Peyer's patch (tissue), 4 donors: ENCODE measurements at regions not wholly inside any gene's neighbourhood (a gene's known extent, or its start where the extent isn't known, plus 50 kb on each side); places are given as distances from the start of the nearest gene placed in this dataset.

ENCODE experiments used
- POLR2A ChIP-seq, 2 donors: fragments of 450-650 bp; IDR thresholded peaks; one replicate each; pipeline ENCODE4 v1.5.1; 2017; ENCODE audit warnings: antibody characterized with exemption in 2 of 2, mild to moderate bottlenecking in 2 of 2, moderate library complexity in 2 of 2
- TF ChIP-seq, protein P1 (sequence below), 6 experiments: fragments of 450-650 bp in 4 of 6; fragments of 200-600 bp in 2 of 6; sonication (generic) in 1 of 6; IDR thresholded peaks; one replicate each; pipeline ENCODE4 v1.5.1; 2017 to 2019; ENCODE audit warnings: antibody characterized with exemption in 6 of 6, mild to moderate bottlenecking in 3 of 6, moderate library complexity in 1 of 6

DNA sequence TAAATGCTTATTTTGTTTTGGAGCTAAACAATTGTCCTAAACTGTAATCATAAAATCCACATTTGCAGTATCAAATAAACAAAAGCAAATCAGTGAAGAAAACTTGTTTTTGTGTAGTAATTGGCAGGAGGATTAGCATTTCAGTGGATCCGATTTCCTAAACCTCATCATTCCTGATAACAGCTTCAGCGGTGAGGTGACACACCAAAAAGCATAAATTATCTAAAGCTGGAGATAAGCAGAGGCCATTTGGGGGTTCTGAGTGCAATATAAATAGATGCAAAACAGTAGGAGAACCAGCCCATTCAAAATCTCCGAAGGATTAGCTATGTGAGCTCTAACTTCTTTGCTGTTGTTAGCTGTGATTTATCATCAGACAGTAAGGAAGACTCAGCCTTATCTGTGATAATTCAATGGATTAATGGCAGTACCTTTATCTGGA is 235.8 kb downstream of the EPHA7 start:
- TF ChIP-seq, protein P1, sequence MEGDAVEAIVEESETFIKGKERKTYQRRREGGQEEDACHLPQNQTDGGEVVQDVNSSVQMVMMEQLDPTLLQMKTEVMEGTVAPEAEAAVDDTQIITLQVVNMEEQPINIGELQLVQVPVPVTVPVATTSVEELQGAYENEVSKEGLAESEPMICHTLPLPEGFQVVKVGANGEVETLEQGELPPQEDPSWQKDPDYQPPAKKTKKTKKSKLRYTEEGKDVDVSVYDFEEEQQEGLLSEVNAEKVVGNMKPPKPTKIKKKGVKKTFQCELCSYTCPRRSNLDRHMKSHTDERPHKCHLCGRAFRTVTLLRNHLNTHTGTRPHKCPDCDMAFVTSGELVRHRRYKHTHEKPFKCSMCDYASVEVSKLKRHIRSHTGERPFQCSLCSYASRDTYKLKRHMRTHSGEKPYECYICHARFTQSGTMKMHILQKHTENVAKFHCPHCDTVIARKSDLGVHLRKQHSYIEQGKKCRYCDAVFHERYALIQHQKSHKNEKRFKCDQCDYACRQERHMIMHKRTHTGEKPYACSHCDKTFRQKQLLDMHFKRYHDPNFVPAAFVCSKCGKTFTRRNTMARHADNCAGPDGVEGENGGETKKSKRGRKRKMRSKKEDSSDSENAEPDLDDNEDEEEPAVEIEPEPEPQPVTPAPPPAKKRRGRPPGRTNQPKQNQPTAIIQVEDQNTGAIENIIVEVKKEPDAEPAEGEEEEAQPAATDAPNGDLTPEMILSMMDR (IDR thresholded peaks at IDR 0.05), result no peak
- no peak for TF ChIP-seq POLR2A (IDR thresholded peaks at IDR 0.05)
